22Rv1 (cell line): ENCODE measurements at regions not wholly inside any gene's neighbourhood (a gene's known extent, or its start where the extent isn't known, plus 50 kb on each side); places are given as distances from the start of the nearest gene placed in this dataset.

ENCODE experiments used
- H3K27ac ChIP-seq: fragments of 450-650 bp; 2 replicates; pipeline ENCODE4 v1.5.1; 2017
- ZFX ChIP-seq: fragments of 450-650 bp; IDR thresholded peaks from 2 replicates; pipeline ENCODE4 v1.6.1; 2017; ENCODE audit warnings: antibody characterized with exemption, borderline replicate concordance
- TF ChIP-seq, protein P1 (sequence below): fragments of 450-650 bp; IDR thresholded peaks from 2 replicates; pipeline ENCODE4 v1.5.1; 2017; ENCODE audit warnings: mild to moderate bottlenecking

DNA sequence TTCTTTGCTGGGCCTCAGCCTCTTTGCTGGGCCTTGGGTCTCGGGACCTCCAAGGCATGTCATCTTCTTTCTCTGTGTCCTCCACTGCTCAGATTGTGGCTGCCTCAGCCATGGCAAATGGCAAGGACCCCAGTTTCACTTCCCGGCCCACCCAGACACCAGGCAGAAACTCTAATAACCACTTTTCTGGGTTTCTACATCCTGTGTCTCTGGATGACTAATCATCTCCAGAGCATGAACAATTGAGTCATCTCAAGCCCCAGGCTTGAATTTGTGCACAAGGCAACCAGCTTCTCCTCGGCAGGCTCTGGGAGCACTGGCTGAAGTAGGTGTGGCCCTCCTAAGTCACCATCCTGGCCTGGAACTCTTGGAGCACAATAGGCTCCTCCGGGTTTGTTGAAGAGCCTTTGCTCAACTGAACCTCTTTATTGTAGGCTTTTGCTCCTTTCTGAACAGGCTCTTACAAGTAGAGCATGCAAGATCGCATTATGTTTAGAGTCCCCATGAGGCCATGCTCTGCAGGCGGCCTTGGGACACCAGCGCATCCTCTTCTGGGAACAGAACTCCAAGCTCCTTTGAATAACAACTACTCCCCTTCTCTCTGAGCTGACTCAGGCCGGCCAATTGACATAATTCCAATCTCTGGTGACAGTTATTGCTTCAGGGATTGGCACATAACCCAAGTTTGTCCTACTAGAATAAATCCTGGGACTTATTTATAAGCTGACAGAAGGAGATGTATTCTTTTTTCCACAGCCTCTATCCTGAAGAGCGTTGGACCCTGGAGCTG lies 218.1 kb downstream of the WDR11 start:
- TF ChIP-seq ZFX, result no peak
- TF ChIP-seq, protein P1, sequence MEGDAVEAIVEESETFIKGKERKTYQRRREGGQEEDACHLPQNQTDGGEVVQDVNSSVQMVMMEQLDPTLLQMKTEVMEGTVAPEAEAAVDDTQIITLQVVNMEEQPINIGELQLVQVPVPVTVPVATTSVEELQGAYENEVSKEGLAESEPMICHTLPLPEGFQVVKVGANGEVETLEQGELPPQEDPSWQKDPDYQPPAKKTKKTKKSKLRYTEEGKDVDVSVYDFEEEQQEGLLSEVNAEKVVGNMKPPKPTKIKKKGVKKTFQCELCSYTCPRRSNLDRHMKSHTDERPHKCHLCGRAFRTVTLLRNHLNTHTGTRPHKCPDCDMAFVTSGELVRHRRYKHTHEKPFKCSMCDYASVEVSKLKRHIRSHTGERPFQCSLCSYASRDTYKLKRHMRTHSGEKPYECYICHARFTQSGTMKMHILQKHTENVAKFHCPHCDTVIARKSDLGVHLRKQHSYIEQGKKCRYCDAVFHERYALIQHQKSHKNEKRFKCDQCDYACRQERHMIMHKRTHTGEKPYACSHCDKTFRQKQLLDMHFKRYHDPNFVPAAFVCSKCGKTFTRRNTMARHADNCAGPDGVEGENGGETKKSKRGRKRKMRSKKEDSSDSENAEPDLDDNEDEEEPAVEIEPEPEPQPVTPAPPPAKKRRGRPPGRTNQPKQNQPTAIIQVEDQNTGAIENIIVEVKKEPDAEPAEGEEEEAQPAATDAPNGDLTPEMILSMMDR, result no peak
- H3K27ac ChIP-seq, result no peak overlapping the region

DNA sequence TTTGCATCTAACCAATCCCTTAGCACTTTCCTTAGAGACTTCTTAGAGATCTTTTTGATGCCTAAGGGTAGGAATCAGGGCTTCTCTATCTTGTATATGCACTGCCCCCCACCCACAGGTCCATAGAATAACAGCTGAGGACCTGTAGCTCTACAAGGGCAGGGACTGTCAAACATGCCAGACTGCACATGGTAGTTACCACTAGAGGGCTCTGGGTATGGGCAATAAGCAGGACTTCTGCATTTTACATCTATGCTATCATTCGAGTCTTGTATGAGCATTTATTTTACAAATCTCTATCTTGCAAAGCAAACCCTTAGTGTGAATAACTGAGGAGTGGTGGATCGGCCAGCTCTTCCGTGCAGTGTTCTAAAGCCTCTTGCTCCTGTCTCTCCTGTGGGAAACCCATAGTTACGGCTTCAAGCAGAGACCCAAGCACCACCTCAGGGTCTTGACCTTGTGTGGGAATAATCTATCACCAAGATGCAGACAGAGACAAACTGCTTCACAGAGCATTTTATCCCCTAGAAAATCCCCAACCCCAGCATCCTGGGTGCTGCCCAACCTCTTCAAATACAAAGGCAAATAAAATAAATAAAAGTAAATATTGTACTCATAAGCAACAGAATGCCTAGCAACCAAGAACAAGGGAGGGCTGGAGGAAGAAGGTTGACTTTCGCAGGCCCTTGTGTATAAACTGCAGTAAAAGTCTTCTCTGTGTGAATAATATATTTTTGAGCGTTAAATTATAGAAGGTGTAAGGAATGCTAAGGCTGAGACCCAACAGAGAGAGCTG lies 219.3 kb downstream of the WDR11 start:
- no peak overlapping the region for H3K27ac ChIP-seq
- TF ChIP-seq ZFX, result no peak
- TF ChIP-seq, protein P1, result peak; percentile 56

DNA sequence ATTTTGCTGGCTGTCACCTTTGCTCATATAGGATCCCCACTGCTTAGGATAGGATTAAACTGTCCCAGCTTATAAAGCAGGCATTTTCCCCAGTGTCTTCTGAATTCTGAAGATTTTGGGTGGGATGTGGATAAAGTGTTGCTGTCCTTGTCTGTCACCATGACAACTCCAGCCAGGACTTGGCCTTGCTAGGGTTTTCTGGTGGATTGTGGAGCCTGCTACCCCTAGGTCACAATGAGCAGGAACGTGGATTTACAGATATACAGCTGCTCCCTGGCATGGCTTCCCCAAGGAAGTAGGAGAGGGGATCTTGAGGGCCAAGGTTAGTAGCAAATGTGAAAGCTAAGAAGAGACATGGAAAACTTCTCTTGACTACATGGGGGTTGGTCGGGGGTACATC lies 220.7 kb downstream of the WDR11 start:
- TF ChIP-seq, protein P1, result no peak
- no peak overlapping the region for H3K27ac ChIP-seq

DNA sequence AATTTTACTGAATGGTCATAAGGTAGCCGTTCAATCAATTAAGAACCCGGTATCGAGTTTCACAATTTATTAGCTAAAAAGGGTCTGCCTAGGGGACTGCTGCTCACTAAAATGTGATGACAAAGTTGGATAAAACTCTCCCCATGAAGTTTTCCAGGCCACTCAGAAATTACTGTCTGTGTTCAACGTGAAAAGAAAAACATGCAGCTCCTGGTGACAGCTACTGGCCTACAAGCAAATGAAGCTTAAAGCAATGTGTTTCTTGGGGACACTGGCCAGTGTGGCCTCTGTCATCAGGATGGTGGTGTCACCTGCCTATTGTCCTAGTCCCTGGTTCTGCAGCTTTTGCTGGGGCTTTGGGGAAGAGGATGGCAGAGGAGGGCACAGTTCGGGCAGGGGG lies 222.6 kb downstream of the WDR11 start:
- no peak overlapping the region for H3K27ac ChIP-seq
- TF ChIP-seq ZFX, result no peak
- TF ChIP-seq, protein P1, result no peak

DNA sequence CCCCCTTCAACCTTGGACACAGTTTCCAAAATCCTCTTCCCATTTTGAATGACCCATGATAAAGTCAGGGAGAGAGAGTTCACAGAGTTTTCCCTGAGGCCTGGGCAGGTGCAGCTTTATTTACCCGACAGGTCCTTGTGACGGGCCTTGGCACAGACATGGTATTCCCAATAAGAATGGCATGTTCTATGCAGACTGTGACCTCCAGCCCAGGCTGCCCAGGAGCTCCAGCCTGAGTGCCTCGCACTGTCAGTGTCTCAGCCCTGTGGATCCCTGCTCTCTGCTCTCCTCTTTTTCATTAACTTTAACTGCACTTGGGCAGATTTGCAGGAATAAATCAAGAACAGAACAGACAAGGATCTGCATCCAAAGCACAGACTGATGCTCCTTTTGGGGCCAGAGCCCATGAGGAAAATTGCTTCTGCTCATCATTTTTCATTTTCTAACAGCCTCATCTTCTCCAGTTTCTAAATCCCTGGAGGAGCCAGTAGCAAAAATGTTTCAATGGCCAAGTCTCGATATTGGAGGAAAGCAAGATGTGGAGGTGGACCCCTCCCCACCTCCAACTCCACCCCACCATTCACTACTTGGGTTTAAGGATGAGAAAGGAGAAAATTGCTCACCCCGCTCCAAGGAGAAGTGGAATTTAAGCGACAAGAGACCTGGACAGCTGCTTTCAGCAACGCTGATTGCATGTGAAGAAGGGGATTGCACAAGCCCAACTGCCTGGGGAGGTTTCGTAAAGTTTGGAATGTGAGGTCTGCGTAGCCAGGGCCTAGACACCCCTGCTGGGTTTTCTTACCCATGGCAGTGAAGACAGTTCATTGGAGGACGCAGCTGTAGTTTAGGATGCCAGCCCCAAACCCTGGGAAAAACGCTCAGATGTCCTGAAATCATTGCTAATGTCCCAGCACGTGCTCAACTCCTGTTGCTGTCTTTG lies 225.9 kb downstream of the WDR11 start:
- no peak overlapping the region for H3K27ac ChIP-seq
- TF ChIP-seq ZFX, result no peak
- TF ChIP-seq, protein P1, result no peak

DNA sequence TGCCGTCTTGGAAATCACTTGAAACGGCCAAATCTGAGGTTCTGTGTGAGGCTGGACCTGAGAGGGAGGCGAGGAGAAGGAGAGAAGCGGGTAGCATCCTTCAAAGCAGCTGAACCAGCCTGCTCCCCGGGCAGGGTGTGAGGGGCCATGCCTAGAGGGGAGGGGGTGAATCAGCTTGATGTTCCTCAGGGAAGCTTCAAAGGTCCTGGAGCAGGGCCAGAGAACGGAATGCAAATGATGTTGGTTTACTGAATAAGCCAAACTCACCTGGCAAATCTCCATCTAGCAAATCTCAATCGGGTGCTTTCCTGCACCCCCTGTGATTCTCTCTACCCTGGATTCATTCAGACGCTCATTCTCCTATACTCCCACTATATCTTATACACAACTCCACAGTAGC lies 226.9 kb downstream of the WDR11 start:
- H3K27ac ChIP-seq, result no peak overlapping the region
- TF ChIP-seq, protein P1, result no peak
- no peak for TF ChIP-seq ZFX
